ENCODE measurements at regions not wholly inside any gene's neighbourhood (a gene's known extent, or its start where the extent isn't known, plus 50 kb on each side); places are given as distances from the start of the nearest gene placed in this dataset.

DNA sequence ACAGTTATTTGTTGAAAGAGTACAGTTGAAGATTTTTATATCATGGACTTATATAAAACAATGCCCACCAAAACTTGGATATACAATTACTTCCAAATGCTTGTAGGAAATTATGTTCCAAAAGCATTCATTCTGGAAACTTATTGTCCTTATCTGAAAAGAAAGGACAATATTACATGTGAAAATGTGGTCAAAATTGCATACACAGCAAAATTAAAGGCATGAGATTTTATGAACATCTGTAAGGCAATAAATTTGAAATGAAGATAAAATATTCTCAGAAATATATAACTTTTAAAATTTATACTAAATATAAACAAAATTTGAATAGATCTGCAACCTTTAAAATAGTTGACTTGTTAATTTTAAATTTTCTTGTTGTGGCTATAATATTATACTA, 1173.8 kb downstream of the NLGN4X start:
- Histone ChIP-seq H3K9me1 (ENCODE audit: control insufficient read depth, insufficient read depth, low read length) (no peaks in the 10 kb centered on the region), H4K20me1 (replicated peaks; ENCODE audit: control insufficient read depth, insufficient read depth, low read length) (no peaks in the 10 kb centered on the region), H3K27me3 (ENCODE audit: control insufficient read depth in 2 of 2, insufficient read depth in 2 of 2, low read length in 2 of 2) (no peaks in the 10 kb centered on the region), H3K36me3 (ENCODE audit: control insufficient read depth, insufficient read depth, low read length) (no peaks in the 10 kb centered on the region), H3K79me2 (ENCODE audit: control insufficient read depth, insufficient read depth, low read length) (no peaks in the 10 kb centered on the region), H3K9me3 (replicated peaks; ENCODE audit: control insufficient read depth, insufficient read depth, low read depth, low read length) (no peaks in the 10 kb centered on the region), H3K4me2 (ENCODE audit: insufficient read depth, low read length) (no peak overlapping the region), H3K4me3 (no peak overlapping the region), H3K9ac (ENCODE audit: insufficient read depth in 1 of 2, low read depth in 2 of 2, low read length in 2 of 2) (no peak overlapping the region), H2AFZ (ENCODE audit: low read depth, low read length) (no peak overlapping the region), H3K27ac (ENCODE audit: extremely low read depth, low read depth, low read length) (no peak overlapping the region), H3K4me1 (replicated peaks in 1 of 2; ENCODE audit: control insufficient read depth in 2 of 2, insufficient read depth in 2 of 2, low read length in 2 of 2) (no peaks in the 10 kb centered on the region)
- in situ Hi-C loops (cut with MboI) (no loop called here), intact Hi-C loops (cut with micrococcal nuclease) (no loop called here)
- no TSS peak for BruUV-seq (replicated peaks)
- TF ChIP-seq ZNF77 (CRISPR knock-in tag; IDR thresholded peaks at IDR 0.05): no peak
- TF ChIP-seq ZNF316 (IDR thresholded peaks at IDR 0.05): peak; percentile 50; the same call in 1 of the 2 replicates
- no peak for TF ChIP-seq HDAC2 (IDR thresholded peaks at IDR 0.05)
- no peak for TF ChIP-seq XRCC4 (IDR thresholded peaks at IDR 0.05; ENCODE audit: extremely low read depth, insufficient read depth, insufficient read length)
- TF ChIP-seq TAL1 (IDR thresholded peaks at IDR 0.05): no peak
- TF ChIP-seq, protein P1, sequence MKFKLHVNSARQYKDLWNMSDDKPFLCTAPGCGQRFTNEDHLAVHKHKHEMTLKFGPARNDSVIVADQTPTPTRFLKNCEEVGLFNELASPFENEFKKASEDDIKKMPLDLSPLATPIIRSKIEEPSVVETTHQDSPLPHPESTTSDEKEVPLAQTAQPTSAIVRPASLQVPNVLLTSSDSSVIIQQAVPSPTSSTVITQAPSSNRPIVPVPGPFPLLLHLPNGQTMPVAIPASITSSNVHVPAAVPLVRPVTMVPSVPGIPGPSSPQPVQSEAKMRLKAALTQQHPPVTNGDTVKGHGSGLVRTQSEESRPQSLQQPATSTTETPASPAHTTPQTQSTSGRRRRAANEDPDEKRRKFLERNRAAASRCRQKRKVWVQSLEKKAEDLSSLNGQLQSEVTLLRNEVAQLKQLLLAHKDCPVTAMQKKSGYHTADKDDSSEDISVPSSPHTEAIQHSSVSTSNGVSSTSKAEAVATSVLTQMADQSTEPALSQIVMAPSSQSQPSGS (CRISPR knock-in tag; IDR thresholded peaks at IDR 0.05): no peak
- TF ChIP-seq ZFP1 (CRISPR knock-in tag; IDR thresholded peaks at IDR 0.05): no peak
- TF ChIP-seq MAFK (IDR thresholded peaks at IDR 0.05; ENCODE audit: low read length): peak; percentile 52; the same call in 1 of the 2 replicates
- TF ChIP-seq MAFF (IDR thresholded peaks at IDR 0.05; ENCODE audit: low read length): peak; percentile 40; the same call in 1 of the 2 replicates
- no peak for TF ChIP-seq SOX6 (IDR thresholded peaks at IDR 0.05)
- ATAC-seq (no peak), DNase-seq (ENCODE audit: extremely low read depth in 1 of 4, low spot score in 3 of 4) (no peak), FAIRE-seq (no peak)
- POLR2A ChIA-PET: no interaction called here
- CTCF ChIA-PET (ENCODE audit: low intra/inter-chr PET ratio): no interaction called here
